ENCODE measurements at regions not wholly inside any gene's neighbourhood (a gene's known extent, or its start where the extent isn't known, plus 50 kb on each side); places are given as distances from the start of the nearest gene placed in this dataset.

DNA sequence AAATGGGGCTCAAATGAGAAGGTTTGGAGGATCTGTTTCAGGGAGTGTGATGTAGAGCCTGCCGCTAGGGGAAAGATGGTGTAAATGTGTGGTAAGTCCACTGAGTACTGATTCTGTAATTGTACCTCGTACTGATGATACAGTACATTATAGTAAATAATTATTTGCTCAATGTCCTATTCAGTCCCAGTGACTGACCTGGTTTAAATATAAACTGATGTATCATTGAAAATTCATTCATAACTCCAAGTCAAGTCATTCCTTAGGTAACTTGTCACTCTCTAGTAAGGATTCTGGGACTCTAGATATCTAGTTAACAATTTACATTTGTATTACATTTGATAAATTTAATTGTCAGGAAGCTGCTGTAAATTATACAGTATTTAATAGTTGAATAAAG, 667.3 kb downstream of the DTWD2 start:
- TF ChIP-seq, protein P1, sequence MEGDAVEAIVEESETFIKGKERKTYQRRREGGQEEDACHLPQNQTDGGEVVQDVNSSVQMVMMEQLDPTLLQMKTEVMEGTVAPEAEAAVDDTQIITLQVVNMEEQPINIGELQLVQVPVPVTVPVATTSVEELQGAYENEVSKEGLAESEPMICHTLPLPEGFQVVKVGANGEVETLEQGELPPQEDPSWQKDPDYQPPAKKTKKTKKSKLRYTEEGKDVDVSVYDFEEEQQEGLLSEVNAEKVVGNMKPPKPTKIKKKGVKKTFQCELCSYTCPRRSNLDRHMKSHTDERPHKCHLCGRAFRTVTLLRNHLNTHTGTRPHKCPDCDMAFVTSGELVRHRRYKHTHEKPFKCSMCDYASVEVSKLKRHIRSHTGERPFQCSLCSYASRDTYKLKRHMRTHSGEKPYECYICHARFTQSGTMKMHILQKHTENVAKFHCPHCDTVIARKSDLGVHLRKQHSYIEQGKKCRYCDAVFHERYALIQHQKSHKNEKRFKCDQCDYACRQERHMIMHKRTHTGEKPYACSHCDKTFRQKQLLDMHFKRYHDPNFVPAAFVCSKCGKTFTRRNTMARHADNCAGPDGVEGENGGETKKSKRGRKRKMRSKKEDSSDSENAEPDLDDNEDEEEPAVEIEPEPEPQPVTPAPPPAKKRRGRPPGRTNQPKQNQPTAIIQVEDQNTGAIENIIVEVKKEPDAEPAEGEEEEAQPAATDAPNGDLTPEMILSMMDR (optimal IDR thresholded peaks at IDR 0.05 in 1 of 3, IDR thresholded peaks at IDR 0.05 in 1 of 3, conservative IDR thresholded peaks at IDR 0.05 in 1 of 3; ENCODE audit: extremely low read depth in 1 of 3, insufficient read depth in 2 of 3, low read length in 3 of 3): no peak
- no peak for TF ChIP-seq EZH2 (IDR thresholded peaks at IDR 0.05; ENCODE audit: low read length)

All from keratinocyte (primary cell).